Esophagus muscularis mucosa (tissue), 3 donors: ENCODE measurements at regions not wholly inside any gene's neighbourhood (a gene's known extent, or its start where the extent isn't known, plus 50 kb on each side); places are given as distances from the start of the nearest gene placed in this dataset.

Experiments
- POLR2A ChIP-seq: fragments of 450-650 bp; IDR thresholded peaks from one replicate; pipeline ENCODE4 v1.6.1; 2017; ENCODE audit warnings: antibody characterized with exemption, moderate library complexity, mild to moderate bottlenecking, low read depth
- POLR2AphosphoS5 ChIP-seq, 2 donors: sonication (generic); formaldehyde crosslinking; IDR thresholded peaks; one replicate each; pipeline ENCODE4 v1.6.1; 2017; ENCODE audit warnings: antibody characterized with exemption in 2 of 2
- TF ChIP-seq, protein P1 (sequence below), 3 experiments: fragments of 200-600 bp in 2 of 3; fragments of 450-650 bp in 1 of 3; sonication (generic) in 2 of 3; IDR thresholded peaks; one replicate each; pipeline ENCODE4 v1.5.1; 2017 to 2019; ENCODE audit warnings: antibody characterized with exemption in 3 of 3, mild to moderate bottlenecking in 2 of 3, moderate library complexity in 1 of 3

DNA sequence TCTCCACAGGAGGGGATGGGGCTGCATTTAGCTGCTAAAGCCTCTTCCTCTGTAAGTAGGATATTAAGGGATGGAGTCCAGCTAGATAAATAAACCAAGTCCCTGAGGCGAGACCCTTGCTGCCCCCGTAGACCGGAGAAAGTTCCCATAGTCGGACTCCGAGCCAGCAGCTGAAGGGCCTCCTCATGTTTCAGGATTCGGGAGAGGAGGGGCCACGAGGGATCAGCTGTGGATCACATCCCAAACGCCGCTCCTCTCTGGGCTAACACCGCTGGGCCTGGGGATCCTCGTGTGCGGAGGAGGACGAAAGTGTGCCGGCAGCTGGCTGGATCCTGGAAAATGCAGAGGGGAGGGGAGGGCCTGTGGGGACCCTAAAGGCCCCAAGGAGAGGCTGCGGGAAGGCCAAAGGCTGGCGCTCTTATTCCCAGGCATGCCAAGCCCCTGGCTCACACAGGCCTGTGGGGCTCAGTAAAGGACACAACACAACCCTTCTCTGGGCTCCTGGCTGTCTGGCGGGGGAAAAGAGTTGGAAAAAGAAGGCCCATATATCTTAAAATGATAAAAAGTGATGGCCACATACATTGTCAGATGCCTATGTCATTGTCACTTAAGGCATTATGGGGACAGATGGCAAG is 82.5 kb upstream of the TMEM72 start:
- no peak for TF ChIP-seq POLR2AphosphoS5 (IDR thresholded peaks at IDR 0.05)
- TF ChIP-seq, protein P1, sequence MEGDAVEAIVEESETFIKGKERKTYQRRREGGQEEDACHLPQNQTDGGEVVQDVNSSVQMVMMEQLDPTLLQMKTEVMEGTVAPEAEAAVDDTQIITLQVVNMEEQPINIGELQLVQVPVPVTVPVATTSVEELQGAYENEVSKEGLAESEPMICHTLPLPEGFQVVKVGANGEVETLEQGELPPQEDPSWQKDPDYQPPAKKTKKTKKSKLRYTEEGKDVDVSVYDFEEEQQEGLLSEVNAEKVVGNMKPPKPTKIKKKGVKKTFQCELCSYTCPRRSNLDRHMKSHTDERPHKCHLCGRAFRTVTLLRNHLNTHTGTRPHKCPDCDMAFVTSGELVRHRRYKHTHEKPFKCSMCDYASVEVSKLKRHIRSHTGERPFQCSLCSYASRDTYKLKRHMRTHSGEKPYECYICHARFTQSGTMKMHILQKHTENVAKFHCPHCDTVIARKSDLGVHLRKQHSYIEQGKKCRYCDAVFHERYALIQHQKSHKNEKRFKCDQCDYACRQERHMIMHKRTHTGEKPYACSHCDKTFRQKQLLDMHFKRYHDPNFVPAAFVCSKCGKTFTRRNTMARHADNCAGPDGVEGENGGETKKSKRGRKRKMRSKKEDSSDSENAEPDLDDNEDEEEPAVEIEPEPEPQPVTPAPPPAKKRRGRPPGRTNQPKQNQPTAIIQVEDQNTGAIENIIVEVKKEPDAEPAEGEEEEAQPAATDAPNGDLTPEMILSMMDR (IDR thresholded peaks at IDR 0.05) = no peak
- no peak for TF ChIP-seq POLR2A
